Parathyroid adenoma (tissue), 2 donors: ENCODE measurements at regions not wholly inside any gene's neighbourhood (a gene's known extent, or its start where the extent isn't known, plus 50 kb on each side); places are given as distances from the start of the nearest gene placed in this dataset.

Source experiments
- H2AFZ ChIP-seq: fragments of 300-600 bp; sonication (generic); one replicate; pipeline ENCODE4 v1.7.0; 2017; ENCODE audit warnings: antibody characterized with exemption, mild to moderate bottlenecking
- H3K27ac ChIP-seq: fragments of 300-600 bp; sonication (generic); one replicate; pipeline ENCODE4 v1.7.0; 2017
- H3K27me3 ChIP-seq: fragments of 300-600 bp; sonication (generic); one replicate; pipeline ENCODE4 v1.7.0; 2017; ENCODE audit warnings: low read length; ENCODE audit not compliant: control insufficient read depth, insufficient read depth
- H3K36me3 ChIP-seq: fragments of 300-600 bp; sonication (generic); one replicate; pipeline ENCODE4 v1.7.0; 2017; ENCODE audit warnings: low read length; ENCODE audit not compliant: control insufficient read depth, insufficient read depth
- H3K4me1 ChIP-seq: fragments of 300-600 bp; sonication (generic); one replicate; pipeline ENCODE4 v1.7.0; 2017; ENCODE audit warnings: control low read depth
- H3K4me2 ChIP-seq: fragments of 300-600 bp; sonication (generic); one replicate; pipeline ENCODE4 v1.7.0; 2017; ENCODE audit warnings: low read length
- H3K4me3 ChIP-seq: fragments of 300-600 bp; sonication (generic); one replicate; pipeline ENCODE4 v1.7.0; 2017; ENCODE audit warnings: low read depth, low read length
- H3K79me2 ChIP-seq: fragments of 300-600 bp; sonication (generic); one replicate; pipeline ENCODE4 v1.7.0; 2017; ENCODE audit warnings: control low read depth
- H3K9ac ChIP-seq: fragments of 300-600 bp; sonication (generic); one replicate; pipeline ENCODE4 v1.7.0; 2017; ENCODE audit warnings: mild to moderate bottlenecking
- H3K9me3 ChIP-seq: fragments of 300-600 bp; sonication (generic); one replicate; pipeline ENCODE4 v1.7.0; 2017; ENCODE audit warnings: low read length; ENCODE audit not compliant: control insufficient read depth
- CTCF ChIP-seq: fragments of 300-600 bp; sonication (generic); IDR thresholded peaks from one replicate; pipeline ENCODE4 v1.7.0; 2017; ENCODE audit warnings: antibody characterized with exemption, mild to moderate bottlenecking
- donor health status: primary hyperparathyroidism.

GRCh38 chr1:192438737-192439136, 121.9 kb downstream of the RGS21 start:
- Histone ChIP-seq H3K9ac (no peak overlapping the region), H3K4me1 (no peaks in the 10 kb centered on the region), H3K9me3 (no peaks in the 10 kb centered on the region), H3K79me2 (no peaks in the 10 kb centered on the region), H2AFZ (no peak overlapping the region), H3K27me3 (no peaks in the 10 kb centered on the region), H3K36me3 (no peaks in the 10 kb centered on the region), H3K27ac (no peak overlapping the region), H3K4me3 (no peak overlapping the region), H3K4me2 (no peak overlapping the region)
- TF ChIP-seq CTCF = no peak

GRCh38 chr1:192439373-192440025, 122.7 kb downstream of the RGS21 start:
- Histone ChIP-seq H3K9me3 (no peaks in the 10 kb centered on the region), H3K4me2 (no peak overlapping the region), H3K79me2 (no peaks in the 10 kb centered on the region), H2AFZ (no peak overlapping the region), H3K27me3 (no peaks in the 10 kb centered on the region), H3K9ac (no peak overlapping the region), H3K4me1 (no peaks in the 10 kb centered on the region), H3K27ac (no peak overlapping the region), H3K36me3 (no peaks in the 10 kb centered on the region), H3K4me3 (no peak overlapping the region)
- TF ChIP-seq CTCF = no peak

DNA sequence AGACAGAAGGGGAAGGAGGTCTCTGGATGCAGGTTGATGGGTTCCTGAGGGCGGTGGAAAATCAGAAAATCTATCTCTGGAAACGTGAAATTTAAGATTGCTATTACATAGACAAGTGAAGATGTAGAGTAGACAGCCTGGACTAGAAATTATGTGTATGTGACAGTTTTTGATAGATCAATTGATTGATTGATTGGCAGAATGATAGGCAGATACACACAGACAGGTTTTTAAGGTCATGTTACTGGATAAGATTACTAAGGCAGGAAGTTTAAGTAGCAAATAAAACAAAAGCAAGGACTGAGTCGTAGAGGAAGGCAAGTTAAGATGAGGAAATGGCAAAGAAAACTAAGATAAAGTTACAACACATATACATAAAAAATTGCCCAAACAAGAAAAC, 124.7 kb downstream of the RGS21 start:
- H3K27ac ChIP-seq = no peak overlapping the region
- H3K9me3 ChIP-seq = no peaks in the 10 kb centered on the region
- H3K36me3 ChIP-seq = no peaks in the 10 kb centered on the region
- H3K4me3 ChIP-seq = no peak overlapping the region
- H2AFZ ChIP-seq = no peak overlapping the region
- no peaks in the 10 kb centered on the region for H3K4me1 ChIP-seq
- no peak overlapping the region for H3K9ac ChIP-seq
- H3K4me2 ChIP-seq = no peak overlapping the region
- H3K79me2 ChIP-seq = no peaks in the 10 kb centered on the region
- TF ChIP-seq CTCF = no peak
- H3K27me3 ChIP-seq = no peaks in the 10 kb centered on the region

DNA sequence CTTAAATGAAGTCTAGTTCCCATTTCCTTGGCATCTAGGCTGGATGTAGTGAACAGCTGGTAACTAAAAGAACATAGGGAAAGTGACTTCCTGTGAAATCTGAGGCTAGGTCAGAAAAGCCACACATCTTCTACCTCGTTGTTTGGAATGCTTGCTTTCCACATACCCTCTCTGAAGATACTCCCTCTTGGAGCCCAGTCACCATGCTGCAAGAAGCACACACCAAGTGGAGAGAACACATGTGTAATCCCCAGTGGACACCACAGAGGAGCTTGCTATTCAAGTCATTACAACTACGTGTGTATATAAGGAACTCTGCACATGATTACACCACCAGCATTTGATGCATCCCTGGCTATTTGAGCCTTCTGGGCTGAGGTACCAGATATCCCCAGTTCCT, 125.9 kb downstream of the RGS21 start:
- H3K36me3 ChIP-seq = no peaks in the 10 kb centered on the region
- no peak for TF ChIP-seq CTCF

GRCh38 chr1:192443616-192444015, 126.8 kb downstream of the RGS21 start:
- H3K4me2 ChIP-seq = no peak overlapping the region
- H3K27ac ChIP-seq = no peak overlapping the region
- H3K9me3 ChIP-seq = no peaks in the 10 kb centered on the region
- no peaks in the 10 kb centered on the region for H3K79me2 ChIP-seq
- H2AFZ ChIP-seq = no peak overlapping the region
- no peak for TF ChIP-seq CTCF
- H3K9ac ChIP-seq = no peak overlapping the region
- no peaks in the 10 kb centered on the region for H3K27me3 ChIP-seq
- no peaks in the 10 kb centered on the region for H3K4me1 ChIP-seq
- H3K4me3 ChIP-seq = no peak overlapping the region
- H3K36me3 ChIP-seq = no peaks in the 10 kb centered on the region

More for the DNA sequence above, 125.9 kb downstream of the RGS21 start:
- Histone ChIP-seq H2AFZ (no peak overlapping the region), H3K27me3 (no peaks in the 10 kb centered on the region), H3K4me2 (no peak overlapping the region), H3K9ac (no peak overlapping the region), H3K27ac (no peak overlapping the region), H3K79me2 (no peaks in the 10 kb centered on the region), H3K9me3 (no peaks in the 10 kb centered on the region), H3K4me3 (no peak overlapping the region), H3K4me1 (no peaks in the 10 kb centered on the region)
